Stomach (tissue), 4 donors: ENCODE measurements at regions not wholly inside any gene's neighbourhood (a gene's known extent, or its start where the extent isn't known, plus 50 kb on each side); places are given as distances from the start of the nearest gene placed in this dataset.
"Not testable (repeated sequence)": the region's sequence is repeated elsewhere in the genome, so short reads cannot be mapped to it uniquely, and the experiment has no call there.

Experiments
- CTCF ChIP-seq, 7 experiments: fragments of 450-650 bp in 4 of 7; fragments of 200-600 bp in 3 of 7; sonication (generic) in 3 of 7; IDR thresholded peaks; one replicate each; pipeline ENCODE4 v1.5.1; 2016 to 2019; ENCODE audit warnings: antibody characterized with exemption in 7 of 7, control low read depth in 2 of 7, mild to moderate bottlenecking in 1 of 7
- EP300 ChIP-seq: sonication (generic); formaldehyde crosslinking; IDR thresholded peaks from one replicate; pipeline ENCODE4 v1.6.1; 2017; ENCODE audit warnings: antibody characterized with exemption
- POLR2A ChIP-seq, 4 donors: fragments of 450-650 bp; IDR thresholded peaks; one replicate each; pipeline ENCODE4 v1.6.1; 2016; ENCODE audit warnings: antibody characterized with exemption in 4 of 4, control low read depth in 2 of 4, mild to moderate bottlenecking in 1 of 4, moderate library complexity in 1 of 4
- POLR2AphosphoS5 ChIP-seq, 3 donors: sonication (generic); formaldehyde crosslinking; IDR thresholded peaks; one replicate each; pipeline ENCODE4 v1.6.1; 2016; ENCODE audit warnings: antibody characterized with exemption in 3 of 3

- not testable (repeated sequence) for TF ChIP-seq POLR2A (IDR thresholded peaks at IDR 0.05); CTCF (IDR thresholded peaks at IDR 0.05); POLR2AphosphoS5 (IDR thresholded peaks at IDR 0.05); EP300
Observed at GRCh38 chr2:118369521-118369920, 281.2 kb downstream of the INSIG2 start.
